ENCODE measurements at regions not wholly inside any gene's neighbourhood (a gene's known extent, or its start where the extent isn't known, plus 50 kb on each side); places are given as distances from the start of the nearest gene placed in this dataset.

- no peak overlapping the region for H3K4me3 ChIP-seq
- no peaks in the 10 kb centered on the region for H3K9me3 ChIP-seq (ENCODE audit: low read depth)
- no peak overlapping the region for H3K27ac ChIP-seq
- H3K27me3 ChIP-seq: no peaks in the 10 kb centered on the region
- H3K36me3 ChIP-seq: no peaks in the 10 kb centered on the region
- TF ChIP-seq CTCF (IDR thresholded peaks at IDR 0.05; ENCODE audit: low read depth, low read length): no peak
- DNase-seq (ENCODE audit: low read depth in 1 of 2, low spot score in 1 of 2): no peak
- no peaks in the 10 kb centered on the region for H3K4me1 ChIP-seq (ENCODE audit: low read depth)
Measured at GRCh38 chr2:237193436-237193835, 107.7 kb downstream of the COPS8 start.

GRCh38 chr2:237194081-237194480 lies 108.4 kb downstream of the COPS8 start:
- no peak overlapping the region for H3K4me3 ChIP-seq
- H3K27ac ChIP-seq: no peak overlapping the region
- no peaks in the 10 kb centered on the region for H3K36me3 ChIP-seq
- no peaks in the 10 kb centered on the region for H3K9me3 ChIP-seq (ENCODE audit: low read depth)
- no peaks in the 10 kb centered on the region for H3K4me1 ChIP-seq (ENCODE audit: low read depth)
- H3K27me3 ChIP-seq: no peaks in the 10 kb centered on the region
- no peak for TF ChIP-seq CTCF (IDR thresholded peaks at IDR 0.05; ENCODE audit: low read depth, low read length)
- no peak for DNase-seq (ENCODE audit: low read depth in 1 of 2, low spot score in 1 of 2)

GRCh38 chr2:237194906-237195305 lies 109.2 kb downstream of the COPS8 start:
- H3K27me3 ChIP-seq: no peaks in the 10 kb centered on the region
- H3K4me3 ChIP-seq: no peak overlapping the region
- no peak overlapping the region for H3K27ac ChIP-seq
- H3K4me1 ChIP-seq (ENCODE audit: low read depth): no peaks in the 10 kb centered on the region
- H3K36me3 ChIP-seq: no peaks in the 10 kb centered on the region
- no peak for TF ChIP-seq CTCF (IDR thresholded peaks at IDR 0.05; ENCODE audit: low read depth, low read length)
- no peaks in the 10 kb centered on the region for H3K9me3 ChIP-seq (ENCODE audit: low read depth)
- DNase-seq (ENCODE audit: low read depth in 1 of 2, low spot score in 1 of 2): no peak

- no peaks in the 10 kb centered on the region for H3K27me3 ChIP-seq
- no peak overlapping the region for H3K4me3 ChIP-seq
- no peaks in the 10 kb centered on the region for H3K9me3 ChIP-seq (ENCODE audit: low read depth)
- no peaks in the 10 kb centered on the region for H3K4me1 ChIP-seq (ENCODE audit: low read depth)
- no peaks in the 10 kb centered on the region for H3K36me3 ChIP-seq
- no peak overlapping the region for H3K27ac ChIP-seq
- no peak for TF ChIP-seq CTCF (IDR thresholded peaks at IDR 0.05; ENCODE audit: low read depth, low read length)
- no peak for DNase-seq (ENCODE audit: low read depth in 1 of 2, low spot score in 1 of 2)
Measured at GRCh38 chr2:237195396-237196120, 109.9 kb downstream of the COPS8 start.

- no peaks in the 10 kb centered on the region for H3K4me1 ChIP-seq (ENCODE audit: low read depth)
- H3K27ac ChIP-seq: no peak overlapping the region
- H3K4me3 ChIP-seq: no peak overlapping the region
- no peaks in the 10 kb centered on the region for H3K27me3 ChIP-seq
- no peak for DNase-seq (ENCODE audit: low read depth in 1 of 2, low spot score in 1 of 2)
- no peaks in the 10 kb centered on the region for H3K36me3 ChIP-seq
- no peak for TF ChIP-seq CTCF (IDR thresholded peaks at IDR 0.05; ENCODE audit: low read depth, low read length)
- no peaks in the 10 kb centered on the region for H3K9me3 ChIP-seq (ENCODE audit: low read depth)
Measured at GRCh38 chr2:237196409-237196808, 110.7 kb downstream of the COPS8 start.

Data from cardiac muscle cell (in vitro differentiated cells and primary cell).